Ectodermal cell (in vitro differentiated cells): ENCODE measurements at regions not wholly inside any gene's neighbourhood (a gene's known extent, or its start where the extent isn't known, plus 50 kb on each side); places are given as distances from the start of the nearest gene placed in this dataset.

Experiments
- H3K27ac ChIP-seq: 2 replicates; pipeline ENCODE4 v1.7.0; 2013; ENCODE audit warnings: mild to moderate bottlenecking, low read depth, low read length; ENCODE audit not compliant: insufficient read depth, poor library complexity, severe bottlenecking
- H3K27me3 ChIP-seq: 2 replicates; pipeline ENCODE4 v1.7.0; 2013; ENCODE audit warnings: mild to moderate bottlenecking, low read length; ENCODE audit not compliant: insufficient read depth, control insufficient read depth, poor library complexity, severe bottlenecking
- H3K36me3 ChIP-seq: one replicate; pipeline ENCODE4 v1.7.0; 2013; ENCODE audit warnings: low read length; ENCODE audit not compliant: control insufficient read depth, insufficient read depth
- H3K4me1 ChIP-seq: one replicate; pipeline ENCODE4 v1.7.0; 2013; ENCODE audit warnings: low read length; ENCODE audit not compliant: control insufficient read depth, insufficient read depth
- H3K4me3 ChIP-seq: 2 replicates; pipeline ENCODE4 v1.7.0; 2013; ENCODE audit warnings: low read depth, low read length, control low read depth; ENCODE audit not compliant: insufficient read depth
- H3K9me3 ChIP-seq: 2 replicates; pipeline ENCODE4 v1.7.0; 2013; ENCODE audit warnings: mild to moderate bottlenecking, low read length, moderate library complexity; ENCODE audit not compliant: control insufficient read depth
- WGBS, 2 experiments: methylation state at CpG; one replicate each; pipeline ENCODE4 v1.1.7; 2013; ENCODE audit warnings: missing lambda C conversion rate in 2 of 2; 5-methylcytosine and 5-hydroxymethylcytosine counted together

DNA sequence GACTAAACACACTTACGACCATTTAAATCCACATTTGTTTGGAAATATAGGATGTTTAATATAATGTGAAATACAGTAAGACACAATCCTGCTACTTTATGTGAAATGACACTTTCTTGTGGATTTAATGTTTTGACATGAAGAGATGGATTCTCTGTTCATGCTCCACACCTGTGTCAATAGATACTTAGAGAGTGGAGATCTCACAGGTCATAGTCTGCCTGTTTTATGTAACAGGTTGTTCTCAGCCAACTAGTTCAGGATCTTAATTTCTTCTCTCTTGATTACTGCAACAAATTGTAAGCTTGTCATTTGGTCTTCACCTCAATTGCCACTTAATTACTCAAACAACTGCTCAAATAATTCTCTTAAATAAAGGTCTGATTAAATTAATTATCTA is 1621.2 kb downstream of the PCDH7 start:
- no peaks in the 10 kb centered on the region for H3K4me1 ChIP-seq
- no peaks in the 10 kb centered on the region for H3K27me3 ChIP-seq
- no peak overlapping the region for H3K27ac ChIP-seq
- no peaks in the 10 kb centered on the region for H3K9me3 ChIP-seq
- WGBS, 2 experiments: no CpG with 5 or more reads among the region's 1 CpG
- H3K36me3 ChIP-seq: no peaks in the 10 kb centered on the region
- H3K4me3 ChIP-seq: no peak overlapping the region

DNA sequence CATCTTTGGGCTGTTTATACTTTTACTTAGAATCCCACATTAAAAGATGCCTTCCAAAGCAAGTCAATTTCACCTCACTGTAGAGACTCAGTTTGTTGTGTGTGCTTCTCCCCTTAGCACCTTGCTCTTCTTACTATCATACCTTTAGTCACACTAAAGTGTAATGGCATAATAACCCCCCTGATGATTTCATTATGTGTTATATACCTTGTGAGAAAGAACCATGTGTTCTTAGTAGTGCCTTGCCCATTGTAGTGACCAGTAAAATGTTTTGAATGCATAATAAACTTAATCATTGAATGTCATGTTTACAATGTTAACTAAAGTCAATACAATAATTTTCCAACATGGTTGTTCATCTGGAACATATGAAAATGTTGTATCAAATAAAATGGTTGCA is 1621.9 kb downstream of the PCDH7 start:
- no peaks in the 10 kb centered on the region for H3K36me3 ChIP-seq

DNA sequence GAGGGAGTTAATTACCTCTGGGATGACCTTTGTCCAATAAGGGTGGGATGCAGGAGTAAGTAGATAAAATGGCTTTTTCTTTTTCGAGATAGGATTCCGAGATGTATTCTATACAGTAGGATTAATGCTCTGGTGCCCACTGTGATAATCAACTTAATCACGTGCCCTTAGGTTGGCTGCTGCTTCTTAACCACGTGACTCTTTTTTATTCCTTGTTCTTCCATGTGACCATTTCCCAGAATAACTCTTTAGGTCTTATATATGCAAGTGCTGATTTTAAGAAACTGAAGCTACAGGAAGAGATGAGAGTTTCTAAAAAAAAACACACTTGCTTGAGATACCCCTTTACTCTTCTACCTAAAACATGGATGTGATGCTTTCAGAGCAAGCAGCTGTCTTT is 1628.9 kb downstream of the PCDH7 start:
- Histone ChIP-seq H3K36me3 (no peaks in the 10 kb centered on the region), H3K4me3 (no peak overlapping the region), H3K27me3 (no peaks in the 10 kb centered on the region), H3K4me1 (no peaks in the 10 kb centered on the region), H3K9me3 (no peaks in the 10 kb centered on the region), H3K27ac (no peak overlapping the region)
- 86 to 88% methylated on average over 4 of the region's 4 CpGs for WGBS, 2 experiments

More for the DNA sequence above, 1621.9 kb downstream of the PCDH7 start:
- Histone ChIP-seq H3K27ac (no peak overlapping the region), H3K27me3 (no peaks in the 10 kb centered on the region), H3K9me3 (no peaks in the 10 kb centered on the region), H3K4me3 (no peak overlapping the region), H3K4me1 (no peaks in the 10 kb centered on the region)

DNA sequence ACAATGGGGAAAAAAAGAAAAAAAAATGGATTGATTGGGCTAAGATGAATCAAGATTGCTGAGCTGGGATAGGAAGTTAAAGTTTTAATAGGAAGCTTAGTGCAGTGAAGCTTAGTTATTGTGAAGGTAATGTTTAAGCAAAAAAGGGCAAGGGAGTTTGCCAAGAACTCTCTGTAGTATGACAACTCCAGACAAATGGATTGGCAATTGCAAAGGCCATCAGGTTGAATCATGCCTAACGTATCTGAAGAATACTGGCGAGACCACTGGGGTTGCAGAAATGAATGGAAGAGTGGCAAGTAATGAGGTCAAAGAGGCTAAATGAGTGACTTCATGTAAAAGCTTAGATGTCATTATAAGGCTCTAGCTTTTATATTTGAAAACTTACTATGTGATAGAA is 1654.0 kb downstream of the PCDH7 start:
- H3K4me3 ChIP-seq: no peak overlapping the region
- H3K27ac ChIP-seq: no peak overlapping the region
- H3K36me3 ChIP-seq: no peaks in the 10 kb centered on the region
- no peaks in the 10 kb centered on the region for H3K4me1 ChIP-seq
- 94% methylated on average over 2 of the region's 2 CpGs for WGBS, 2 experiments
- H3K9me3 ChIP-seq: no peaks in the 10 kb centered on the region
- H3K27me3 ChIP-seq: no peaks in the 10 kb centered on the region

DNA sequence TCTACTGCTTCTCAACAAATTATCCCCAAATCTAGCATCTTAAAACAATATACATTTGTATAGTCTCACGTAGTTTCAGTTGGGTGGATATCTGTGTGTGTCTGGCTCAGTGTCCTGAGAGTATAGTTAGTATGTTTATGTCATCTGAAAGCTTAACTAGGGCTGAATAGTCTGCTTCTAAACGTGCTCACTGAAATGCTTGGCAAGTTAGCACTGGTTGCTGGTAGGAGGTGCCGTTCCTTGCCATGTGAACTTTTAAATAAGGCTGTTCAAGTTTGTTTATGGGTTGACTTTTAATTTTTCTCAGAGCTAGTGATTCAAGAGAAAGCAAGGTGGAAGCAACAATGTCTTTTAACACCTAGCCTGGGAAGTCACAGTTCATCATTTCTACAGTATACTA is 1673.6 kb downstream of the PCDH7 start:
- Histone ChIP-seq H3K36me3 (no peaks in the 10 kb centered on the region), H3K27me3 (no peaks in the 10 kb centered on the region), H3K9me3 (no peaks in the 10 kb centered on the region), H3K4me3 (no peak overlapping the region), H3K4me1 (no peaks in the 10 kb centered on the region), H3K27ac (no peak overlapping the region)
- 78 to 88% methylated on average over 3 of the region's 3 CpGs for WGBS, 2 experiments

DNA sequence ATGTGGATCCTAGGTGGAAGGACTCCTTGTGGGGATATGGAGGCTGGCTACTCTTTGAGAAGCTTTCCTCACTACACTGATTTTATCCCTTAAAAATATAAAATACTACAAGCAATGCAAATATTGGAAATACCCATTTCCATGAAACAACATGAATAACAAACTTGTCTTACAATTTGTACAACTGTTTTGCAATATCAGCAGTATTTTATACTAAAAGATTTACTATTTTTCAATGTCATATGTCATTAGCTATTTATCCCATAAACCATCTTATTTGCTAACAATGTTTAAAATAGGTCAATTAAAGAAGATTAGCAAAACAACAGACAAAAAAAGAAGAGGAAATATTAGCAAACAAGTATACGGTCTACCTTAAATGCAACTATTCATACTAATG is 1674.1 kb downstream of the PCDH7 start:
- WGBS, 2 experiments: no CpG with 5 or more reads among the region's 1 CpG
- no peaks in the 10 kb centered on the region for H3K27me3 ChIP-seq

DNA sequence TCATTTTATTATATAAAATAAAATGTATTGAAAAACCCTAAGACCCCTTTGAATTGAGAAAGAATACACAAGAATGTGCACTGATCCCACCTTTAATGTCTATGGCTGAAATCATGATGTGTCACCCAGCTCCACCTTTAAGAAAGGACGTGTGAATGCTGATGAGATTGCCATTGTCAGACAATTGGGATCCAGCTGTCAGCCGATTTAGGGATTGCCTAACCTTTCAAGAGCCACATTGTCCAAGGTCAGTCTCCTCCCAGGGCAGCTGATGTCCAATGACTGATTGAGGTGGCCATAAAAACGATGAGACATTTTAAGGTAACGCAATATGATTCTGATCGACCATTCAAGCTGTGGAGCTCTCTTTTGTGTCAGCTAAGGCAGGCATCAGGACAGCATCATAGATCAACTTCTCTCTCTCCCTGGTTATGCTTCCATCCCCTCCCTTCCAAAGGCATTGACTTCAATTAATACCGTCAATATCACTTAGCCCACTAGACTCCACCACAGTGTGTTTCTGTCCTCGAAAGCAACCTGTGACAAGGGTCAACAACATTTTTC is 1676.4 kb downstream of the PCDH7 start:
- H3K4me3 ChIP-seq: no peak overlapping the region
- WGBS, 2 experiments: 83 to 88% methylated on average over 7 of the region's 7 CpGs
- no peaks in the 10 kb centered on the region for H3K36me3 ChIP-seq
- H3K27ac ChIP-seq: no peak overlapping the region
- no peaks in the 10 kb centered on the region for H3K4me1 ChIP-seq
- H3K27me3 ChIP-seq: no peaks in the 10 kb centered on the region
- H3K9me3 ChIP-seq: no peaks in the 10 kb centered on the region

More for the DNA sequence above, 1674.1 kb downstream of the PCDH7 start:
- Histone ChIP-seq H3K36me3 (no peaks in the 10 kb centered on the region), H3K27ac (no peak overlapping the region), H3K4me1 (no peaks in the 10 kb centered on the region), H3K9me3 (no peaks in the 10 kb centered on the region), H3K4me3 (no peak overlapping the region)

DNA sequence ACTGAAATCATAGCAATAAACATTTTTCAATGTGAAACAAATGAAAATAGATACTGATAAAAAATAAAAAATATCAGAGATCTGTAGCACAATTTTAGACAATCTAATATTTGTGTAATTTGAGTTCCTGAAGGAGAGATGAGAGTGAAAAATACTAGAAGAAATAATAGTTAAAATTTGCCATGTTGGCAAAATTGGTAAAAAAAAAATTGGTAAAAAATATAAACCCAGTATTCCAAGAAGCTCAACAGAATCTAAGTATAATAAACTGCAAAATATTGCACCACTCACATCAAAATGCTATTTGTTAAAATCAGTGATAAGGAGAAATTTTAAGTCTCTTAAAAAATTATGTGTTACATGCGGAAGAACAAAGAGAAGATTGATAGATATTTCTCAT is 1680.7 kb downstream of the PCDH7 start:
- no peak overlapping the region for H3K27ac ChIP-seq
- no peaks in the 10 kb centered on the region for H3K4me1 ChIP-seq
- no peak overlapping the region for H3K4me3 ChIP-seq
- 100% methylated on average over 1 of the region's 1 CpG; no CpG with 5 or more reads in 1 of the 2 experiments for WGBS, 2 experiments
- no peaks in the 10 kb centered on the region for H3K27me3 ChIP-seq
- H3K36me3 ChIP-seq: no peaks in the 10 kb centered on the region
- H3K9me3 ChIP-seq: no peaks in the 10 kb centered on the region

DNA sequence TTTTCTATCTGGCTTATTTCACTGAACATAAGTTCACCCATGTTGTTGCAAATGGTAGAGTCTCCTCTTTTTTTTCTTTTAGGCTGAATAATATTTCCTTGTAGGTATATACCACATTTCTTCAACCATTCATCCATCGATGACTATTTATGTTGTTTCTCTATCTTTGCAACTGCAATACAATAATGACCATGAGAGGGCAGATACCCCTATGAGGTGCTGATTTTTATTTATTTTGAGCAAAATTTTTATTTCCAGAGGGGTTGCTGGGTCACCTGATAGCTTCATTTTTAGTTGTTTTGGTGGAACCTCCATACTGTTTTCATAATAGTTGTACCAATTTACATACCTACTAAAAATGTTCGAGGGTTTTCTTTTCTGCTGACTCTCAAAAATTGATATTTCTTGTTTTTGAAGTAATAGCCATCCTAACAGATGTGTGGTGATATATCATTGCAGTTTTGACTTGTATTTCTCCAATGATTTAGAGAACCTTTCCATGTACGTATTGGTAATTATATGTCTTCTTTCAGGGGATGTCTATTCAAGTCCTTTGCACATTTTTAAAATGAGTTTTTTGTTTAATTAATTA is 1697.0 kb downstream of the PCDH7 start:
- no peaks in the 10 kb centered on the region for H3K4me1 ChIP-seq
- no peaks in the 10 kb centered on the region for H3K27me3 ChIP-seq
- H3K9me3 ChIP-seq: no peaks in the 10 kb centered on the region
- 70% methylated on average over 2 of the region's 3 CpGs; no CpG with 5 or more reads in 1 of the 2 experiments for WGBS, 2 experiments
- no peak overlapping the region for H3K27ac ChIP-seq
- no peaks in the 10 kb centered on the region for H3K36me3 ChIP-seq
- no peak overlapping the region for H3K4me3 ChIP-seq

DNA sequence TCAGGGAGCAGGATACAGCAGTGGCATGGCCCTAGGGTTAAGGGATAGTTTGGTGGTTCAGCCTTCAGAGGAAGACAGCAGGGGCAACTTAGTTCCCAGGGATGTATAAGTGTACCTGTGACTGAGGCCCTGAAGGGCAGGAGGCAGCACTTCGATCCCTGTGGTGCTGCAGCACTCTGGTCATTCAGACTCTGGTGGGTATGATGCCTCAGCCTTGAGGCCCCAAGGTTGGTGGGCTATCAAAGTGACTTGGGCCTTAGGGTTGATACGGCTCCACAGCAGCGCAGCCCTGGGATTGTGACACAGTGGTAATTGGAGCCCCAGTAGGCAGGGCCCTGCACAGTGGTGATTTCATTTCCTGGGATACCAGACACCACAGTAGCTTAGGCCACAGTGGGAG is 1703.1 kb downstream of the PCDH7 start:
- H3K27ac ChIP-seq: no peak overlapping the region
- H3K4me1 ChIP-seq: no peaks in the 10 kb centered on the region
- H3K4me3 ChIP-seq: no peak overlapping the region
- no peaks in the 10 kb centered on the region for H3K9me3 ChIP-seq
- WGBS, 2 experiments: 91 to 93% methylated on average over 3 of the region's 3 CpGs
- H3K36me3 ChIP-seq: no peaks in the 10 kb centered on the region
- no peaks in the 10 kb centered on the region for H3K27me3 ChIP-seq

DNA sequence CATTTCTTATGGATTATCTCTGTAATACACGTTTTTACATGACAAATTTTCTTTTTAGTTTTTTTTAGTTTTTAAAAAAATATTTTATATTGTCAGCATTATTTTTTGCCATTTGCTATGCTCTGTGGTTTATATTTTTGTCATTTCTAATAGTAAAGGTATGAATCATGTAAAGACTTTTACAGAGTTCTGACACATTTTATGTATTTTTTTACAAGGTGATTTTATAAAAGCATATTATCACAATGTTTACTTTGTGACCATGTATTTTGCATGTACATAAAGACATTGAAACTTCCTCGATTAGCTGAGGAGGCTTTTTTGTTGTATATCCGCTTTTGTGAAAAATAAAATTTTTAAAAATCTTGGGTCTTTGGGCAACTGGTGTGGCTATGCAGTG is 1705.1 kb downstream of the PCDH7 start:
- no peak overlapping the region for H3K27ac ChIP-seq
- H3K4me1 ChIP-seq: no peaks in the 10 kb centered on the region
- H3K27me3 ChIP-seq: no peaks in the 10 kb centered on the region
- no peaks in the 10 kb centered on the region for H3K9me3 ChIP-seq
- H3K36me3 ChIP-seq: no peaks in the 10 kb centered on the region
- WGBS, 2 experiments: 80 to 94% methylated on average over 1 to 2 of the region's 3 CpGs
- H3K4me3 ChIP-seq: no peak overlapping the region
